HG03469 (cell line): ENCODE measurements at regions not wholly inside any gene's neighbourhood (a gene's known extent, or its start where the extent isn't known, plus 50 kb on each side); places are given as distances from the start of the nearest gene placed in this dataset.
A peak's percentile ranks its signal among the peaks of the same experiment; 100 is the strongest.

Source experiments
- ATAC-seq: cut with Tn5 transposase; IDR thresholded peaks from one replicate; pipeline ENCODE4 v1.9.1; 2021; ENCODE audit warnings: mild to moderate bottlenecking, moderate library complexity, moderate number of reproducible peaks; ENCODE audit not compliant: unreplicated experiment

DNA sequence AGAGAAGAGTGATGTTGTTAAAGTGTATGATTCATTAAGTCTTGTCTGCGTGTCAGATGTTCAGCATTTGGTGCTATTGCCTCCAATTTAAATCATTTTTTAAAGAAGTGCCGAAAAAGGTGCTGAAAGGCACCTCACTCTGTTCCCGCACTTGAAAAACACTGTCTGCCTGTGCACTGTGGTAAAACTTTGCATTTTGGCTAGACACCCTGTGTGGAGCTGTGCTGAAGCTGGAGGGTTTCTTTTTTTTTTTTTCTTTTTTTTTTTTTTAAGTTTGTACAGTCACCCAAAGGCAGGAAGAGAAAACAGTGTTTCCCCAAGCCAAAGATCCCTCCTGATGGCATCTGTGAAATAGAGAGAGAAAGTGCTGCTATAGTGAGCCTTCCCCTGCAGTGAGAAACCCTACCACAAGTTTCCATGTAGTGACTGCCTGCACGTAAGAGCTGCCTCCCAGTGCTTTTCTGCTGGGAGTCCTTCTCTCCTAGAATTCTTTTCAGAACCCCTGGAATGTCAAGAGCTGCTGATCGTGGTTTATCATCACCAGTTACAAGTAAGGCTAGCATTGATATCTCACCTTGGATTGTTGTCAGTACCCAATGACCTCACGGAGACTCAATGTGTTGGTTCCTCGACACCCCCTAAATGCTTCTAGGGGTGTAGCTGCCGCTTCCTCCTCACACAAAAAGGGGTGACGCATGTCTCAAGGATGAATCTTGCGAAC, 116.0 kb upstream of the SOX9 start:
- peak; percentile 39 for ATAC-seq

DNA sequence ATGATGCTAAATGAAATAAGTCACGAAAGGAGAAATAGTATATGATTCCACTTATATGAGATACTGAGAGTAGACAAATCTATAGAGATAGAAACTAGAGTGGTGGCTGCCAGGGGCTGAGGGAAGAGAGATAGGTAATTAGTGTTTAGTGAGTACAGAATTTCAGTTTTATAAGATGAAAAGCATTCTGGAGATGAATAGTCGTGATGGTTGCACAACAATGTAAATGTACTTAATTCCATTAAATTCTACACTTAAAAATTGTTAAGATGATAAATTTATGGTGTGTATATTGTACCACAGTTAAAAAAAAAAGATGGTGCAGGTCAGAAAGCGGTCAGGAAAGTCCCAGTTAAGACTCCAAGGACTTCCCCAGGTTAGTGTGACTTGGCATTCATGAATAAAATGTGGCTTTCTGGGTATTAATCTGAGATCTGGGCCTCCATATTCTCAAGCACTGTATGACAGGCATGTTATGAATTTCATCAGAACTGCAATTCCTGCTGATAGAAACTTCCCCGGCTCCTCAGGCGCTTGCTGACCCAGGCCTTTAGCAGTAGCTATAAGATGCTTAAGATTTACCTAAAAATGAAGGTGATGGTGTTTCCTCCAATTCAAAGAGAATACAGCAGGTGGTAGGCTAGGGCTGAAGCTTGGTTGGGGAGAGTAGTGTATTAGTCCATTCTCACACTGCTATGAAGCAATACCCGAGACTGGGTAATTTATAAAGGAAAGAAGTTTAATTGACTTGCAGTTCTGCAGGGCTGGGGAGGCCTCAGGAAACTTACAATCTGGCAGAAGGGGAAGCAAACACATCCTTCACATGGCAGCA, 115.3 kb upstream of the SOX9 start:
- ATAC-seq = peak; percentile 45

DNA sequence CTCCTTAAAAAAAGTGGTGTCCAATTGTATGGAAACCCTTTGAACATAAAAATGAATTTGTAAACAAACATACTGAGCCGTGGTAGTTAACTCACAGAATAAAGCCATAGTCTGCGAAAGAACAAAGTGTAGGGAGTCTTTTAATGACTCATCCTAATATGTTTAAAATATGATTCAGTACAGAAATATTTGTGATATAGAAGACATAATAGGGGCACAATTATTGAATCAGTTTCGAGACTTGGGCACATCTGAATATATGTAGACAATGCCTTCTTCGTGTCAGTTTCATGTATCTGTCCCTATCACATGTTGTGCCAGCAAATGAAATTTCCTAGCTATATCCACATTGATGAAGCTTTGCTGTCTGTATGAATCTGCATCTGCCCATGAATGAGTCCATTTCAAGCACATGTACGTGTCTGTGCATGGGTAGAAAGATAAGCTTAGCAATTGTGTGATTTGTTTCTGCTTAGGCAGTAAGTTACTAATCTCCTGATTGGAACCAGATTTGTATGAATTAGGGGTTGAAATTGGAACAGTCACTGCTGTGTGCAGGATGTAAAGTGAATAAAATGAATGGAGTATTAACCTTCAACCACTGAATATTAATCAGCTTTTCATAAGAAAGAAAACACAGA, 112.5 kb upstream of the SOX9 start:
- ATAC-seq = no peak

DNA sequence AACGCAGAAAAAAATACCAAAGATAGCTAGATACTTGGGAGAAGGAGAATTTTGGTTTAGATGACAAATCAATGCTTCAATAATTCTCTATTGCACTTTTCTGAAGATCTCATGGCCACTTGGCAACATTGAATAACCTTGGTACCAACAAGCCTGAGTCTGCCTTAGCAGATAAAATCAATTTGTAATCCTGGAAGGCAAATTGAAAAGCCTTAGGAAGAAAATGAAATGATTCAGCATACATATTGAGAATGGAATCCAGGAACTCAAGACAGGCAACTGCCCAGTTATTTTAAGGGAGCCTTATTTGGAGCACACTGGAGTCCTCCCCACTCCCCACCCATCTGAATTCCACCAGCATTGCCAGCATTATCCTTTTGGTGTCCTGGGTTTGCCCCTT, 109.3 kb upstream of the SOX9 start:
- no peak for ATAC-seq

GRCh38 chr17:72021417-72022041, 99.3 kb upstream of the SOX9 start:
- peak; percentile 37 for ATAC-seq

DNA sequence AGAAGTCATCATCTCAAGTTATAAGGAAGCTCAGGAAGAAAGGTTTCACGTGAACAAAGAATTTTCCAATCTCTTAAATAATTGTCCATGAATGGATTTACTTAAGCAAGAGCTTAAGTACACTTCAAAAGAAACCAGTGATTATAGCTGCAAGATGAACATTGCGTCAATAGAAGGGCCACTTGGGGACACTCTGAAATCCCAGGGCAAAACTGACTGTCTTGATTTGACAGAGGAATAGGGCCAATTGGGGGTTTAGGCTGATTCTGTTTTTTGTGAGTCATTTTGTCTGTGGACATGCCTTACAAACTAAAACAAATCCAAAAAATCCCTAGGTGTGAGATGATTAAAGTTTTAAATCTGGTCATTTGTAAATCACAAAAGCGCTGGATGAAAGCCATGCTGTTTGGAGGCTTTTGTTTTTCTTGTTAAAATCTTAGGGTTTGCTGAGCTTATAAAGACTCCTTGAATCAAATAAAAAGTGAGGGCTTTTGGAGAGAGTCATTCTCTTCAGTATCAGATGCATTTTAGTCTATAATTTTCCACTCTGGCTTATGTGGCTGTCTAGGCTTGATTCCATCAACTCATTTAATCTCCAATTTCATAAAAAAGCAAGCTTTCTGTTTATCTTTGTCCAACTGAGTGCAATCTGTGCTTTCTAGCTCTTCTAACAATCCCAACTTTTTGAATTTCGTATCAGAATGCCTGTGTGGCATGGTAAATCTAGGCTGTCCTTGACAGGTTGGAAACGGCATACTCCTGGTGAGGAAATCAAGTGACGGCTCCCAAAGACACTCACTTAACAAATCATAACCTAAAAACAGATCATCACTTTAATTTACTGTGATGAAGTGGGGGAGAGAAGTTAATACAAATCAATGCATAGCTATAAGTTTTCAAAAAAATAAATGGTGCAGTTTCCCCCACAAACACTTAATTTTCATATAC, 98.2 kb upstream of the SOX9 start:
- no peak for ATAC-seq

- ATAC-seq = no peak
Measured at GRCh38 chr17:72024457-72024856, 96.4 kb upstream of the SOX9 start.

DNA sequence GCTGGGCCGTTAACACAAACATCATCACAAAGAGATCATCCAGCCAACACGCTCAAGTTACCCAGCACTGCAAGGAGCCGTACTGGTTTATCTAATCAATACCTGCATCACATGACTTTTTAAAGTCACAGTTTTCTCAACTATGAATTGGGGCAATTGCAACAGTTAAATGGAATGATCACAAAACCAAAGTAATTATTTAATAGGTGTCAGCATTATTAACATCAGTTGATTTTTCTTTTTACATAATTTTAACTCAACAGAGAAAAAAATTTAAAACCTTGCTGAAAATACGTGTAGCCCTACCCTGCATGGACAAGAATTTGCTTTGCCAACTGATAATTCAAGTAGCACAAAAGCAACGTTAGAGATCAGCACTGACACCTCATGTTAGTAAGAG, 95.7 kb upstream of the SOX9 start:
- ATAC-seq = no peak

GRCh38 chr17:72030067-72030899, 90.5 kb upstream of the SOX9 start:
- peak; percentile 54 for ATAC-seq

DNA sequence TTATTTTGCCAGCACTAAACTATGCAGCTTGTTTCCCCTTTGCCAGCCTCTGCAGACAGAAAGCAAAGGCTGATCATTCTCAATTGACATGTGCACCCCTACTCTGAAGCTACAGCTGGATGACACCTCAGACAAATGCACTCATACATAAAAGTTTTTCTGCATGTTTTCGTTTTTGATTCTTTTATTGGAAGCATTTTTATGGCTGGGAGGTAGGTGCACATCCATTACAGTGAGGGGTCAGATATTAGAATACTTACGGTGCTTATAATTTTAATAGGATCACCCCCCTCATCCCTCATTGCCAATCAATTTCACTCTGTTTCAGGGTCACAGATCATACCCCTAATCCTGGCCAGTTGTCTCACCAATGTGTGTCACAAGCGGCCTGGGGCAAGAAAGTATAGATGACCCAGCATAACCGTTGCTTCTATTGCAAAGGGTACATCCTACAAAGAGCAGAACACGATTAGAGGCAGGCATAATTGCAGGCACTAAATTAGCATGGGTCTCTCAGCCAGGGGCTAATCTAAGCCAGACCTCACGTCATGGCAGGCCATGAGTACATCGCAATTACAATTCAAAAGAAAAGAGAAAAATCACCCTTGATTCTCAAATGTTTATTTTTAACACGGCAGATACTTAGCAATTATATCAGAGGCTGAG, 89.5 kb upstream of the SOX9 start:
- no peak for ATAC-seq

GRCh38 chr17:72033334-72033733, 87.5 kb upstream of the SOX9 start:
- ATAC-seq = no peak

DNA sequence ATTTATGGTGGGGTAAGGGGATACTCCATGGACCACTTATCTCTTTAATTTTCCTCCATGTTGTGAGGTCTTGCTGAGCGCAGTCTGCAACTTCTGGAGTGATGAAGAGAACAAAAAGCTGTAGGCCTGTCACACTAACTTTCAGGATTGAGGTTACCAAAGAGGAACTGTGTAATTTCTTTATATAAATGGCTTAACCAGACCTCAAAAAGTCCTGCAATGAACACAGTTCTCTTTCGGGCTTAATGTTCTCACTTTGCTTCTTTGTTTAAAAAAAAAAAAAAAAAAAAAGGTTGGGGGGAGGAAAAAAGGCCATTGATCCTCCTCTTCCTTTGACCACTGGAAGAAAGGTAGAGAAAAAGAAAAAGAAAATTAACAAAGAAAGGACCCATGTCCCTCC, 86.8 kb upstream of the SOX9 start:
- ATAC-seq = peak; percentile 54

DNA sequence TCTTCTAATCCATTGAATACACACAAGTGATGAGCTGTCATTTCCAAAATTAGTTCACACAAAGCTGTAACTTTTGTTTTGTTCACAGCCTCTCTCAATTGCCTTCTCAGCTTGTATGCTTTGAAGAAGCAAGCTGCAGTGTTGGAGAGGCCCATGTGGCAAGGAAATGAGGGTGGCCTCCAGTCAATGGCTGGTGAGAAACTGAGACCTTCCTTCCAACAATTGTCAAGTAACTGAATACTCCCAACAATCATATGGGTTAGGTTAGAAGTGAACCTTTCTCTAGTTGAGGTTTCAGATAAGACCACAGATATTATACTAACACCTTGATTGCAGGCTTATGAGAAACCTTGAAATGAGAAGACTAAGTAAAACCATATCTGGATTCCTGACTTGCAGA, 82.4 kb upstream of the SOX9 start:
- ATAC-seq = no peak

- no peak for ATAC-seq
Measured at GRCh38 chr17:72039490-72039889, 81.3 kb upstream of the SOX9 start.

DNA sequence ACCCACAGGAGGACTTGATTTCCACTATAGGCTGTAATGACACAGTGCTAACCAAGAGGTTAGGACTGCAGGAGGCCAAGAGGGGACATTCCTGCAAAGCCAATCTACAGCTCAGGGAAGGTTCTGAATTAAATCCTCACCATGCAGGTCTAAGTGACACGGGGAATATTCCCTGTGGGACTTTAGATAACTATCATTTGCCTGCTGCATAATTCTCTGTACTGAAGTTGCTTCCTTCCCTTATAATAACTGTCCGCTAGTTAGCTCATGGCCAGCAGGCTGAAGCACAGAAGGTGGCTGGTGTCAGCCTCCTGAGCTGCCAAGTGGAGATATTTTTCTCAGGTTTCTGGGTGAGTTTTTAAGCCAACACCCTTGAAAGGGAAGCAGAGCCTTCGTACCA, 74.6 kb upstream of the SOX9 start:
- no peak for ATAC-seq

GRCh38 chr17:72046643-72047612, 73.9 kb upstream of the SOX9 start:
- no peak for ATAC-seq

GRCh38 chr17:72049914-72050313, 70.9 kb upstream of the SOX9 start:
- no peak for ATAC-seq

DNA sequence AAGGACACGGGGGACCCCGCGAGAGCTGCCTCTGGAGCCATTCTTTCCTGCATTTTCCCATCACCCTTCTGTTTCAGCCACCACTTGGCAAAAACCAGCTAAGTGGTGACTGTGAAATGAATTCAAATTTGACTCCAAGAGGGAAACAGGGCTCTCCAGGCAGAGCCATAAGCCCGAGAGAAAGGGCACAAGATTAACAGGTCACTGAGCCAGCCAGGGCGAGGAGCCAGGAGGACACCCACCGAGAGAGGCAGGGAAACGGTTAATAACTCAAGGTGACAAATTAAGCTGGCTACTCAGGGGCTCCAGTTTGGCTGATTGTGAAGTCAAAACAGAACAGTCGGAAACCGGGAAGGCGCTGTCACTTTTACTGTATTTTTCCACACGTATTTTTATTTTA, 67.8 kb upstream of the SOX9 start:
- no peak for ATAC-seq
